ENCODE measurements at regions not wholly inside any gene's neighbourhood (a gene's known extent, or its start where the extent isn't known, plus 50 kb on each side); places are given as distances from the start of the nearest gene placed in this dataset.

DNA sequence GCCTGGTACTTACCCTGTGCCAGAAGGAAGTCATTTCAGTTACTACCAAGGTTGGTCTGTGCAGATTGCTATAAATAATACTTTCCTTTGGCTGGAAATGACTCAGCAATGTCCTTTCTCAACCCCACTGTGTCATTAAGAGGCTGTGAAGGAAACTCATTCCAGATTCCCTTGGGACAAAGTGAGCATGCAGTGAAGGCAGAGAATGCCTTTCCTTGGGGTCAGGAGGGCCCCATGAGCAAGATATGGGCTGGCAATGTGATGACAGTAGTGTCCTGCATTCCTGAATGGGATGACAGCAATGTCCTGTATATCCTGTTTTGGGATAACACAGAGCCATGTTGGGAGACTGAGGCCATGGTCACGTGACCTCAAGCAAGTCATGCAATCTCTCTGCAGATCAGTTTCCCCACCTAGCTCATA is 213.1 kb upstream of the TMTC4 start:
- TF ChIP-seq, protein P1, sequence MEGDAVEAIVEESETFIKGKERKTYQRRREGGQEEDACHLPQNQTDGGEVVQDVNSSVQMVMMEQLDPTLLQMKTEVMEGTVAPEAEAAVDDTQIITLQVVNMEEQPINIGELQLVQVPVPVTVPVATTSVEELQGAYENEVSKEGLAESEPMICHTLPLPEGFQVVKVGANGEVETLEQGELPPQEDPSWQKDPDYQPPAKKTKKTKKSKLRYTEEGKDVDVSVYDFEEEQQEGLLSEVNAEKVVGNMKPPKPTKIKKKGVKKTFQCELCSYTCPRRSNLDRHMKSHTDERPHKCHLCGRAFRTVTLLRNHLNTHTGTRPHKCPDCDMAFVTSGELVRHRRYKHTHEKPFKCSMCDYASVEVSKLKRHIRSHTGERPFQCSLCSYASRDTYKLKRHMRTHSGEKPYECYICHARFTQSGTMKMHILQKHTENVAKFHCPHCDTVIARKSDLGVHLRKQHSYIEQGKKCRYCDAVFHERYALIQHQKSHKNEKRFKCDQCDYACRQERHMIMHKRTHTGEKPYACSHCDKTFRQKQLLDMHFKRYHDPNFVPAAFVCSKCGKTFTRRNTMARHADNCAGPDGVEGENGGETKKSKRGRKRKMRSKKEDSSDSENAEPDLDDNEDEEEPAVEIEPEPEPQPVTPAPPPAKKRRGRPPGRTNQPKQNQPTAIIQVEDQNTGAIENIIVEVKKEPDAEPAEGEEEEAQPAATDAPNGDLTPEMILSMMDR (IDR thresholded peaks at IDR 0.05) = no peak
- TF ChIP-seq EZH2phosphoT487 (IDR thresholded peaks at IDR 0.05) (no peak), EZH2 (IDR thresholded peaks at IDR 0.05) (no peak)
